Tibial nerve (tissue), 4 donors: ENCODE measurements at regions not wholly inside any gene's neighbourhood (a gene's known extent, or its start where the extent isn't known, plus 50 kb on each side); places are given as distances from the start of the nearest gene placed in this dataset.

Experiments
- DNase-seq, 2 donors: peaks; one replicate each; pipeline ENCODE4 v3.0.0-alpha.2; 2019; ENCODE audit warnings: low spot score in 2 of 2
- H3K27ac ChIP-seq, 4 donors: fragments of 200-600 bp; sonication (generic) in 3 of 4; one replicate each; pipeline ENCODE4 v1.5.1; 2017 to 2019; ENCODE audit warnings: mild to moderate bottlenecking in 1 of 4
- H3K27me3 ChIP-seq, 2 donors: fragments of 200-600 bp; sonication (generic) in 1 of 2; one replicate each; pipeline versions ENCODE4 v1.5.1 to v1.6.0; 2017 to 2019
- H3K36me3 ChIP-seq, 3 donors: fragments of 200-600 bp; sonication (generic); one replicate each; pipeline ENCODE4 v1.5.1; 2018 to 2019
- H3K4me1 ChIP-seq, 4 donors: fragments of 200-600 bp; sonication (generic) in 3 of 4; one replicate each; pipeline ENCODE4 v1.5.1; 2017 to 2019
- H3K4me3 ChIP-seq, 4 donors: fragments of 200-600 bp; sonication (generic) in 3 of 4; one replicate each; pipeline ENCODE4 v1.5.1; 2017 to 2019; ENCODE audit warnings: mild to moderate bottlenecking in 1 of 4, moderate library complexity in 1 of 4
- H3K9me3 ChIP-seq, 4 donors: fragments of 200-600 bp; sonication (generic) in 3 of 4; one replicate each; pipeline ENCODE4 v1.5.1; 2017 to 2019
- CTCF ChIP-seq, 5 experiments: fragments of 200-600 bp in 3 of 5; fragments of 450-650 bp in 2 of 5; sonication (generic) in 3 of 5; IDR thresholded peaks; one replicate each; pipeline ENCODE4 v1.5.1; 2016 to 2019; ENCODE audit warnings: antibody characterized with exemption in 5 of 5, mild to moderate bottlenecking in 3 of 5, moderate library complexity in 2 of 5
- EP300 ChIP-seq, 2 donors: sonication (generic); formaldehyde crosslinking; IDR thresholded peaks; one replicate each; pipeline ENCODE4 v1.6.1; 2017; ENCODE audit warnings: antibody characterized with exemption in 2 of 2, mild to moderate bottlenecking in 1 of 2
- POLR2A ChIP-seq, 2 donors: fragments of 450-650 bp; IDR thresholded peaks; one replicate each; pipeline ENCODE4 v1.6.1; 2017; ENCODE audit warnings: antibody characterized with exemption in 2 of 2, mild to moderate bottlenecking in 2 of 2, moderate library complexity in 2 of 2
- WGBS, 2 donors: methylation state at CpG; one replicate each; pipeline ENCODE4 v1.1.5; 2018; 5-methylcytosine and 5-hydroxymethylcytosine counted together

GRCh38 chr9:84463272-84463671 lies 122.7 kb upstream of the SLC28A3 start:
- no peaks in the 10 kb centered on the region for H3K4me1 ChIP-seq
- WGBS, 2 donors, result 61 to 77% methylated on average over 3 of the region's 3 CpGs
- H3K36me3 ChIP-seq, result no peaks in the 10 kb centered on the region

GRCh38 chr9:84466580-84467285 lies 126.2 kb upstream of the SLC28A3 start:
- H3K4me1 ChIP-seq, result no peaks in the 10 kb centered on the region
- no peaks in the 10 kb centered on the region for H3K36me3 ChIP-seq
- no peak for TF ChIP-seq EP300 (IDR thresholded peaks at IDR 0.05)
- TF ChIP-seq CTCF (IDR thresholded peaks at IDR 0.05), result no peak
- TF ChIP-seq POLR2A (IDR thresholded peaks at IDR 0.05), result no peak
- 64 to 80% methylated on average over 5 of the region's 5 CpGs for WGBS, 2 donors
- no peak overlapping the region for H3K27ac ChIP-seq
- no peaks in the 10 kb centered on the region for H3K27me3 ChIP-seq
- no peaks in the 10 kb centered on the region for H3K9me3 ChIP-seq
- no peak for DNase-seq
- no peak overlapping the region for H3K4me3 ChIP-seq

More at GRCh38 chr9:84463272-84463671, 122.7 kb upstream of the SLC28A3 start:
- Histone ChIP-seq H3K4me3 (no peak overlapping the region), H3K27me3 (no peaks in the 10 kb centered on the region), H3K27ac (no peak overlapping the region), H3K9me3 (peaks cover 0 to 2% (median 0%) of the 10 kb centered on the region in 4 donors)
- TF ChIP-seq CTCF (IDR thresholded peaks at IDR 0.05), result no peak
- TF ChIP-seq POLR2A (IDR thresholded peaks at IDR 0.05), result no peak
- TF ChIP-seq EP300 (IDR thresholded peaks at IDR 0.05), result no peak
- no peak for DNase-seq

GRCh38 chr9:84471816-84472215 lies 131.3 kb upstream of the SLC28A3 start:
- Histone ChIP-seq H3K4me3 (no peak overlapping the region), H3K27me3 (no peaks in the 10 kb centered on the region), H3K9me3 (no peaks in the 10 kb centered on the region), H3K36me3 (no peaks in the 10 kb centered on the region), H3K27ac (no peak overlapping the region), H3K4me1 (no peaks in the 10 kb centered on the region)
- WGBS, 2 donors, result 50 to 68% methylated on average over 2 of the region's 2 CpGs
- no peak for DNase-seq
- TF ChIP-seq CTCF (IDR thresholded peaks at IDR 0.05) (no peak), EP300 (IDR thresholded peaks at IDR 0.05) (no peak)

GRCh38 chr9:84478996-84479395 lies 138.4 kb upstream of the SLC28A3 start:
- H3K27ac ChIP-seq, result no peak overlapping the region
- no peaks in the 10 kb centered on the region for H3K36me3 ChIP-seq
- no peak for TF ChIP-seq POLR2A (IDR thresholded peaks at IDR 0.05)
- no peak for TF ChIP-seq CTCF (IDR thresholded peaks at IDR 0.05)
- no peak for TF ChIP-seq EP300 (IDR thresholded peaks at IDR 0.05)
- no peak overlapping the region for H3K4me3 ChIP-seq
- WGBS, 2 donors, result 74 to 77% methylated on average over 3 of the region's 3 CpGs
- no peak for DNase-seq
- no peaks in the 10 kb centered on the region for H3K27me3 ChIP-seq
- H3K9me3 ChIP-seq, result no peaks in the 10 kb centered on the region
- H3K4me1 ChIP-seq, result no peaks in the 10 kb centered on the region

- no peak for TF ChIP-seq POLR2A (IDR thresholded peaks at IDR 0.05)
- no peak for TF ChIP-seq EP300 (IDR thresholded peaks at IDR 0.05)
- TF ChIP-seq CTCF (IDR thresholded peaks at IDR 0.05), result no peak
- 85 to 95% methylated on average over 9 of the region's 9 CpGs for WGBS, 2 donors
- no peak overlapping the region for H3K27ac ChIP-seq
These were observed 139.5 kb upstream of the SLC28A3 start for GRCh38 chr9:84480071-84480470.

More at GRCh38 chr9:84480071-84480470, 139.5 kb upstream of the SLC28A3 start:
- no peaks in the 10 kb centered on the region for H3K4me1 ChIP-seq
- no peaks in the 10 kb centered on the region for H3K27me3 ChIP-seq
- no peaks in the 10 kb centered on the region for H3K36me3 ChIP-seq
- no peak overlapping the region for H3K4me3 ChIP-seq
- no peak for DNase-seq
- H3K9me3 ChIP-seq, result no peaks in the 10 kb centered on the region
